Central memory CD8-positive, alpha-beta T cell (primary cell): ENCODE measurements at regions not wholly inside any gene's neighbourhood (a gene's known extent, or its start where the extent isn't known, plus 50 kb on each side); places are given as distances from the start of the nearest gene placed in this dataset.

Experiments
- ATAC-seq: fragments of 150-1000 bp; cut with Tn5 transposase; replicated peaks from 2 replicates; pipeline ENCODE4 v1.10.0; 2022; ENCODE audit warnings: mild to moderate bottlenecking, moderate FRiP score, moderate number of reproducible peaks; ENCODE audit not compliant: poor library complexity, severe bottlenecking; ENCODE audit errors: extremely low read depth
- DNase-seq, 2 donors: peaks; one replicate each; pipeline ENCODE4 v3.0.0; 2021; ENCODE audit warnings: low spot score in 2 of 2
- H3K27ac Mint-ChIP-seq: one replicate; pipeline ENCODE4 v1.8.0; 2022; ENCODE audit warnings: low read depth, mild to moderate bottlenecking, moderate library complexity, mixed read lengths
- H3K27me3 Mint-ChIP-seq: one replicate; pipeline ENCODE4 v1.8.0; 2022; ENCODE audit warnings: mixed read lengths
- H3K36me3 Mint-ChIP-seq: one replicate; pipeline ENCODE4 v1.8.0; 2022; ENCODE audit warnings: mild to moderate bottlenecking, moderate library complexity, mixed read lengths; ENCODE audit not compliant: insufficient read depth
- H3K4me1 Mint-ChIP-seq: one replicate; pipeline ENCODE4 v1.8.0; 2022; ENCODE audit warnings: mixed read lengths
- H3K4me3 Mint-ChIP-seq: one replicate; pipeline ENCODE4 v1.8.0; 2022; ENCODE audit warnings: mild to moderate bottlenecking, moderate library complexity, mixed read lengths
- H3K9me3 Mint-ChIP-seq: one replicate; pipeline ENCODE4 v1.8.0; 2022; ENCODE audit warnings: mixed read lengths

DNA sequence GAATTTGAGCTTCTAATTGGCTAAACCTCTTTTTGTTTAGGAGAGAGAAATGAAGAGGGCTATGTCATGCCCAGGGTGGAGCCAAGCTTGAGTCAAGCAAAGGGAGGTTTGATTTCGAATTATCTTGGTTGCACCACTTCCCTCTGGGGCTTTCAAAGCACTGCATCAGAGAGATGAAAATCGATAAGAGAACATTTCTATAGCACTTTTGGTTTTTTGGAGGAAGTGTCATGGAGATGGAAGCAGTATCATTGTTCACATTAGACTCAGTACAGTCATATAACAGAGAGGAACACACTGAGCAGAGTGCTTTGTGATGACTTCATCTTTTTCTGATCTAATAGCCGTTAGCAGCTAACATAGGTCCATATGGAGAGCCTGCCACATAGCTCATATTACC lies 120.3 kb upstream of the UXS1 start:
- H3K4me1 Mint-ChIP-seq = no peaks in the 10 kb centered on the region
- no peaks in the 10 kb centered on the region for H3K36me3 Mint-ChIP-seq
- DNase-seq = no peak
- no peak overlapping the region for H3K4me3 Mint-ChIP-seq
- H3K27me3 Mint-ChIP-seq = no peaks in the 10 kb centered on the region
- peak; percentile 28 for ATAC-seq
- H3K27ac Mint-ChIP-seq = no peak overlapping the region
- H3K9me3 Mint-ChIP-seq = no peaks in the 10 kb centered on the region

DNA sequence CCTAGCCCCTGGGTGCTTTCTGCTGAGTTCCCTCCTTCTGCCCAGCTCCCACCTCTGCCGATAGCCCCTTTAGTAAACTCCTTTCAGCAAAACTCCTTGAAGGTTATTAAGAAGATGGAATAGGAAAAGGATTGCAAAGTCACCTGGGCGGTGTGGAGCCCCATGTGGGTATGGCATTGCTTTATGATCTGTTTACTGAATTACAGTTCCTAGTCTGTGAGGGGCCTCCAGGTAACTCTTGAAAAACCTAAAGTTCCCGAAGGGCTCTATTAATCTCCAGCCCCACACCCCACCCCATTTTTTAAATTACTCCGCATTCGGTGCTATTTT lies 116.9 kb upstream of the UXS1 start:
- Mint-ChIP-seq H3K4me1 (no peaks in the 10 kb centered on the region), H3K36me3 (no peaks in the 10 kb centered on the region)

DNA sequence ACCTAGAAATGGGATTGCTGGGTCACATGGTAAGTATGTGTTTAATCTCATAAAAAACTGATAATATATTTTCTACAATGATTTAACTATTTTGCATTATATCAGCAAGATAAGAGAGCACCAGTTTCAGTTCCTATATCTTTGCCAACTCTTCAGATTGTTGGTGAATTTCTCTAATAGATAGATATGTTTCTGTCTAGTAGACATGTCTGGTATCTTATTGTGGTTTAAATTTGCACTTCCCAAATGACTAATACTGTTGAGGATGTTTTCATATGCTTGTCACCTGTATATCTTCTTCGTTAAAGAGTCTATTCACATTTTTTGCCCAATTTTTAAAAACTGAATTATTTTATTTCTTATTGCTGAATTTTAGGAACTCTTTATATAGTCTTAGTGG lies 113.8 kb upstream of the UXS1 start:
- Mint-ChIP-seq H3K27me3 (peaks cover 7% of the 10 kb centered on the region), H3K27ac (no peak overlapping the region), H3K36me3 (no peaks in the 10 kb centered on the region), H3K9me3 (no peaks in the 10 kb centered on the region), H3K4me3 (no peak overlapping the region), H3K4me1 (no peaks in the 10 kb centered on the region)
- no peak for ATAC-seq
- no peak for DNase-seq

More for the DNA sequence above, 116.9 kb upstream of the UXS1 start:
- H3K27ac Mint-ChIP-seq = no peak overlapping the region
- no peak overlapping the region for H3K4me3 Mint-ChIP-seq
- no peak for DNase-seq
- no peak for ATAC-seq
- H3K27me3 Mint-ChIP-seq = no peaks in the 10 kb centered on the region
- H3K9me3 Mint-ChIP-seq = no peaks in the 10 kb centered on the region

DNA sequence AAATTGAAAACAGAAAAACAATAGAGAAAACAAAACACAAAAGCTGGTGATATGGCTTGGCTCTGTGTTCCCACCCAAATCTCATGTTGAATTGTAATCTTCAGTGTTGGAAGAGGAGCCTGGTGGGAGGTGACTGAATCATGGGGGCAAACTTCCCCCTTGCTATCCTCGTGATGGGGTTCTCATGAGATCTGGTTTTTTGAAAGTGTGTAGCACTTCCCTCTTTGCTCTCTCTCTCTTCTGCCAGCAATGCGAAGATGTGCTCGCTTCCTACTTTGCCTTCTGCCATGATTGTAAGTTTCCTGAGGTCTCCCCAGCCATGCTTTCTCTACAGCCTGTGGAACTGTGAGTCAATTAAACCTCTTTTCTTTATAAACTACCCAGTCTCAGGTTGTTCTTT lies 112.3 kb upstream of the UXS1 start:
- no peaks in the 10 kb centered on the region for H3K9me3 Mint-ChIP-seq
- H3K27me3 Mint-ChIP-seq = peaks cover 11% of the 10 kb centered on the region
- H3K4me1 Mint-ChIP-seq = no peaks in the 10 kb centered on the region
- no peak overlapping the region for H3K4me3 Mint-ChIP-seq
- H3K36me3 Mint-ChIP-seq = no peaks in the 10 kb centered on the region
- DNase-seq = no peak
- no peak for ATAC-seq
- H3K27ac Mint-ChIP-seq = no peak overlapping the region

DNA sequence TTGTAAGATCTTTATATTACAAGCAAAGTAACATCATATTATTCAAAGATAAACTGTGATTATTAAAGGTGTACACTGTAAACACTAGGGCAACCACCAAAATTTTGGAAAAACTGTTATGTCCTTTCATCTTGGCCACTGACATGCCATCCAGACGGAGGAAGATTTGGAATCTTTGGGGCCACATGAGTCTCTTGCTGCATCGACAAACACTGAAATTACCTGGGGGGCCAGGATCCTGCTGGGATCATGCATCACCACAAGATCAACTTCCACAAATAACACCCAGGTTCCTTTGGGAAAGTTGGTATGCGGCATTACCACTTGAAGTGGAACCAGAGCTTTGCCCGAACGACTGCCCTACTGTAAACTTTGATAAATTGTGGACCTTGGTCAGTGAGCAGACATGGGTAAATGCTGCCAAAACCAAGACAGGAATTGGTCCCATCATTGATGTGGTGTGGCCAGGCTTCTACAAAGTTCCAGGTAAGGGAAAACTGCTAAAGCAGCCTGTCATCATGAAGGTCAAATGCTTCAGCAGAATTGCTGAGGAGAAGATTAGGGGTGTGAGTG lies 110.6 kb upstream of the UXS1 start:
- ATAC-seq (no peak), DNase-seq (no peak)
- no peaks in the 10 kb centered on the region for H3K9me3 Mint-ChIP-seq
- H3K4me1 Mint-ChIP-seq = no peaks in the 10 kb centered on the region
- H3K4me3 Mint-ChIP-seq = no peak overlapping the region
- H3K27ac Mint-ChIP-seq = no peak overlapping the region
- H3K36me3 Mint-ChIP-seq = no peaks in the 10 kb centered on the region
- peaks cover 11% of the 10 kb centered on the region for H3K27me3 Mint-ChIP-seq

DNA sequence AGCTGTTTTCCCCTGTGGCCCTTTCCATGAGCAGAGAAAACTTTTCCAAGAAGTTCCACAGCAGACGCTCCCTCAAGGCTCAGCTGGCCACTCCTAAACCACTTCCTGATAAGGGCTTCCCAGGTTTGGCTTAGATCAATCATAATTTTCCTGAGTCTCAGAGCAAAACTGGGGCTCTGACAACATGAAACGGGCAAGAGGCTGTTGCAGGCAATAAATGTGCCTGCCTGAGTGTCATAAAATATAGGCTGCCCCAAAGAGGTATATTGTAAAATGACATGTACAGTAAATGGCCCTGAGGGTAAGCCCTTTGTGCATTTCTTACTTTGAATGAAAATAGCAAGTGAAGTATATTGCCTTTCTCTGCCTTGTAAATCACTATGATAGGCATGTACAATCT lies 105.6 kb upstream of the UXS1 start:
- Mint-ChIP-seq H3K27me3 (peaks cover 54% of the 10 kb centered on the region), H3K4me3 (no peak overlapping the region), H3K36me3 (peaks cover 2% of the 10 kb centered on the region), H3K27ac (no peak overlapping the region), H3K4me1 (peaks cover 4% of the 10 kb centered on the region), H3K9me3 (no peaks in the 10 kb centered on the region)
- DNase-seq (no peak), ATAC-seq (no peak)

DNA sequence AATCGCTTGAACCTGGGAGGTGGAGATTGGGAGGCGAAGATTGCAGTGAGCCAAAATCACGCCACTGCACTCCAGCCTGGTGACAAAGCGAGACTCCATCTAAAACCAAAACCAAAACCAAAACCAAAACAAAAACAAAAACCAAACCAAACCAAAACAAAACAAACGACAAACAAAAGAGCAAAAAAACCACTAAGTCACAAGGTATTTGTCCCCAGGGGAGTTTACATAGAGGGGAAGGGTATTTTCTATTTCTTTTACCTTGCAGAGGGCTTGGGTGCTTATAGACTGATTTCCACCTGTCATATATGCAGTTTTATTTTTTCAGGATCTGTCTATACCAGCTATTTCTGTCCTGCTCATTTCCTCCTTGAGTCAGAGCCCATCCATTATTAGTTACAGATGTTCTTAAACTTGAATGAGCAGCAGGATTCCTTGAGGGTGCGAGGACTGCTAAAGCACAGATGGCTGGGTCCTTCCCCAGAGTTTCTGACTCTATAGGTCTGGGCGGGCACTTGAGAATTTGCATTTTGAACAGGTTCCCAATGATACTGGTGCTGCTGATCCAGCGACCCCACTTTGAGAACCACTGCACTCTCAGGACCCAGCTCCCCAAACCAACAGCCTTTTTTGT lies 102.2 kb upstream of the UXS1 start:
- peaks cover 69% of the 10 kb centered on the region for H3K27me3 Mint-ChIP-seq
- peaks cover 4% of the 10 kb centered on the region for H3K4me1 Mint-ChIP-seq
- no peak overlapping the region for H3K27ac Mint-ChIP-seq
- H3K4me3 Mint-ChIP-seq = no peak overlapping the region
- H3K9me3 Mint-ChIP-seq = no peaks in the 10 kb centered on the region
- DNase-seq (no peak), ATAC-seq (no peak)
- H3K36me3 Mint-ChIP-seq = peaks cover 4% of the 10 kb centered on the region

DNA sequence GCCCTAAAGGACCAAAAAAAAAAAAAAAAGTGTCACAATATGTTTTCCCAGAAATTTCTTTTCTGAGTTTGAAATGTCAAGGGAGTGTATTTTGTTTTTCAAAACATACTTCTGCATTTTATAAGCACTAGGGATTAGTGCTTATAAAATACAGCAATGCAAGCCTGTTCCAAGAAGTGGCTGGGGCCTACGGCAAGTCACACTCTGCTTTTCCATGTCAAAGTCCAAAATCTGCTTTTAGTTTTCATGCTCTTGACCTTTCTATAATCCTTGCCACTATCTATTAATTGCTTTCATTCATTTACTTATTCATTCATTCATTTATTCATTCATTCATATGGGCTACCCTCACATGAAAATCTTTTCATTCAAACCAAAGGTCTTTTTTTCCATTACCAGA lies 100.1 kb upstream of the UXS1 start:
- Mint-ChIP-seq H3K4me3 (no peak overlapping the region), H3K9me3 (no peaks in the 10 kb centered on the region), H3K27ac (no peak overlapping the region), H3K36me3 (peaks cover 4% of the 10 kb centered on the region), H3K4me1 (peaks cover 3% of the 10 kb centered on the region), H3K27me3 (peaks cover 66% of the 10 kb centered on the region)
- DNase-seq = no peak
- ATAC-seq = no peak

DNA sequence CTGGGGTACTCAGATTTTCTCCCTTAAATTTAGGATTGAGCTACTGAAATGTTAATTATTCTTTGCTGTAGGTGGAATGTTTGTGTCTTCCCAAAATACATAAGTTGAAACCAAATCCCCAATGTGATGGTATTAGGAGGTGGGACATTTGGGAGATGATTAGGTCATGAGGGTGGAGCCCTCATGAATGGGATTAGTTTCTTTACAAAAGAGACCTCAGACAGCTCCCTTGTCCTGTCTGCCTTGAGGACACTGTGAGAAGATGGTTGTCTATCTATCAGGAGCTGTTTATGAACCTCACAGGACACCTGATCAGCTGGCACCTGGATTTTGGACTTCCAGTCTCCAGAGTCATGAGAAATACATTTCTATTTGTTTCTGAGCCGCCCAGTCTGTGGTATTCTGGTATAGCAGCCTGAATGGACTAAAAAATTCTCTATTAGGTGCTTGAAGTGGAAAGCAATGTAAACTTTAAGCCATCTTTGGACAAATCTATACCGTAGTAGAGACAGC lies 99.2 kb upstream of the UXS1 start:
- H3K27me3 Mint-ChIP-seq = peaks cover 59% of the 10 kb centered on the region
- ATAC-seq (no peak), DNase-seq (no peak)
- H3K36me3 Mint-ChIP-seq = peaks cover 4% of the 10 kb centered on the region
- no peak overlapping the region for H3K4me3 Mint-ChIP-seq
- no peak overlapping the region for H3K27ac Mint-ChIP-seq
- H3K4me1 Mint-ChIP-seq = no peaks in the 10 kb centered on the region
- no peaks in the 10 kb centered on the region for H3K9me3 Mint-ChIP-seq

DNA sequence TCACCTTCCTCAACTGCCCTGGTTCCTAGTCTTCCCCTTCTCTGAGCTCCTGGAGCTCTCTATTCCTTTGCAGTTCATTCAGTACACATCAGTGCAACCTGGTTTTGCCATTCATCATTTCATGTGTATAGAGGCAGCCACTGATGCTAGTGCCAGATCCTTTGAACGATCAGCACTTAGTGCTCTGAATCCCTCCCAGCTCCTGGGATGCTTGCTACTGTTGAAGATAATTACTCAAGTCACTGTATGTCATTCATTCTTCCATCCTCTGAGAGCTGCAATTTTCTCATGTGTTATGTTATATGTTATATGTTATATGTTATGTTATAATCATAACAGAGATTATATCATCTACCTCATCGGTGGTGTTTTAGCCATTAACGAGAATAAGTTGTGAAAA lies 98.5 kb upstream of the UXS1 start:
- Mint-ChIP-seq H3K4me3 (no peak overlapping the region), H3K9me3 (no peaks in the 10 kb centered on the region), H3K4me1 (no peaks in the 10 kb centered on the region), H3K27me3 (peaks cover 52% of the 10 kb centered on the region), H3K27ac (no peak overlapping the region), H3K36me3 (peaks cover 4% of the 10 kb centered on the region)
- DNase-seq (no peak), ATAC-seq (no peak)

DNA sequence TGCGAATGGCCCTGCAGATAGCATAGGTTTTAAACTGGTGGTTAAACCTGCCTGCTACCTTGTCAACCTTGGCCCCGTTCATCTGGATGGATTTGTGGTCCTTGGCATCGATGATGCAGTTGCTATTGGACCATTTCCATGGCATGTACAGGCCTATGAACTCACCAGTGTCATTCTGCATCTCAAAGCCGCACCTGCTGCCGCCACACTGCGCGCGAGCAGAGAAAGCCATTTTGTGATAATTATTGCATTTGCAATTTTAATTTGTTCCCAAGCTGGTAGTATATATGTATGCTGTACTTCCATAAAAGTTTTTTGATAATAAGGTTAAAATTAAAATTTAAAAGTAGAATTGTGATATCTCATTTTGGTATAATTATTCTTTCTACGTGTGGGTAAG lies 94.8 kb upstream of the UXS1 start:
- H3K36me3 Mint-ChIP-seq = peaks cover 2% of the 10 kb centered on the region
- ATAC-seq (no peak), DNase-seq (no peak)
- no peaks in the 10 kb centered on the region for H3K4me1 Mint-ChIP-seq
- no peak overlapping the region for H3K4me3 Mint-ChIP-seq
- no peaks in the 10 kb centered on the region for H3K9me3 Mint-ChIP-seq
- peaks cover 22% of the 10 kb centered on the region for H3K27me3 Mint-ChIP-seq
- H3K27ac Mint-ChIP-seq = no peak overlapping the region

DNA sequence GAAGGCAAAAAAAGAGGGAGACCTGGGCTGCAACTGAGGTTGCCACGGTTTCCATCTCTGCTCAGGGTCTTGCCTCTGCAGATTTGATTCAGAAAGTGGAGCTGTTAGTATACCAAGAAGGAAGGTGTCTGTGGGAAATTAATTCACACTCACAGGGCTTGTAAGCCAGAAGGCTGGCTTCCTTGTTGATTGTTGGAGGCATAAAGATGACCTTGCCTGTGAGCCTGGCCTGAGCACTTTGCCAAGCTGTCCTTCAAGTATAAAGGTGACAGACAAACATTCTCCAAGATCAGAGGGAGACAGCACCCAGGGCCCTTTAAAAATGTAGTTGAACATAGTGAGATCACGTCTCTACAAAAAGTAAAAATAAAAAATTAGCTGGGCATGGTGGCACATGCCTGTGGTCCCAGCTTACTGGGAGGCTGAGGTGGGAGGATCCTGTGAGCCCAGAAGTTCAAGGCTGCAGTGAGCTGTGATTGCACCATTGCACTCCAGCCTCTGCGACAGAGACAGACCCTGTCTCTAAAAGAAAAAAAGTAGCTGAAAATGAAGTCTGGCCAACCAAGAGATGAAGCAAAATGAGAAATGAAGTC lies 91.2 kb upstream of the UXS1 start:
- Mint-ChIP-seq H3K27ac (no peak overlapping the region), H3K4me3 (no peak overlapping the region)

DNA sequence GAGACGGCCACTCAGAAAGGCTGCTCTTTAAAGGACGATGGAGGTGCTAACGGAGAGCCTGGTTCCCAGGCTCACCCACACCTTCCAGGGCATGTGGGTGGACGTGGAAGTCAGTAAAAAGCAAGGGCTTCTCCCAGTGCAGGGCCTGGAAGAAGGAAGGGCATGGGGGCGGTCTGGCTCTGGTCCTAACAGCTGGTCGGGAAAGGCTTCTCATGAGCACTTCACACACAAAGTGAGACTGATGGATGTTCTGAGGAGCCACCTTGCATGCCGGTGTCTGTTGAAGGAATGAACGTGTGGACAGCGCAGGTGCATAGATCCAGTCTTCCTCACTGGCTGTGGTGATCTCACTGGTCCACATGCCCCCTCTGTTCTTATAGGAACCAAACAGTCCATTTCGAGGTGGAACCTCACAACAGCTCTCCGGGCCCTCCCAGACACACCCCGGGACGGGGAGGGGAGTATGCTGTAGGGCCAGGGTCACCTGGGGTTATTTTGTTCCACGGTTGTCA lies 90.6 kb upstream of the UXS1 start:
- Mint-ChIP-seq H3K27me3 (peaks cover 41% of the 10 kb centered on the region), H3K4me1 (no peaks in the 10 kb centered on the region), H3K36me3 (peaks cover 2% of the 10 kb centered on the region), H3K4me3 (no peak overlapping the region), H3K9me3 (no peaks in the 10 kb centered on the region), H3K27ac (no peak overlapping the region)
- ATAC-seq = no peak
- DNase-seq = no peak

More for the DNA sequence above, 91.2 kb upstream of the UXS1 start:
- ATAC-seq (no peak), DNase-seq (no peak)
- Mint-ChIP-seq H3K4me1 (no peaks in the 10 kb centered on the region), H3K36me3 (peaks cover 2% of the 10 kb centered on the region), H3K9me3 (no peaks in the 10 kb centered on the region), H3K27me3 (peaks cover 35% of the 10 kb centered on the region)
